Mucosa of descending colon (tissue), 3 donors: ENCODE measurements at regions not wholly inside any gene's neighbourhood (a gene's known extent, or its start where the extent isn't known, plus 50 kb on each side); places are given as distances from the start of the nearest gene placed in this dataset.

Experiments used
- ATAC-seq: fragments of 200-7000 bp; cut with Tn5 transposase; one replicate; pipeline ENCODE4 v1.9.1; 2020; ENCODE audit warnings: mild to moderate bottlenecking, moderate library complexity
- DNase-seq, 3 donors: peaks; one replicate each; pipeline ENCODE4 v3.0.0-alpha.2; 2020
- H3K36me3 ChIP-seq: fragments of 200-600 bp; one replicate; pipeline ENCODE4 v1.8.0; 2021; ENCODE audit warnings: low read depth, mild to moderate bottlenecking
- H3K4me1 ChIP-seq: fragments of 200-600 bp; one replicate; pipeline ENCODE4 v1.8.0; 2021; ENCODE audit warnings: low read depth, mild to moderate bottlenecking
- H3K4me3 ChIP-seq: fragments of 200-600 bp; one replicate; pipeline ENCODE4 v1.8.0; 2021; ENCODE audit warnings: mild to moderate bottlenecking
- H3K9me3 ChIP-seq: fragments of 200-600 bp; one replicate; pipeline ENCODE4 v1.8.0; 2021; ENCODE audit warnings: mild to moderate bottlenecking
- CTCF ChIP-seq: fragments of 200-600 bp; IDR thresholded peaks from one replicate; pipeline ENCODE4 v1.8.0; 2022; ENCODE audit warnings: antibody characterized with exemption, mild to moderate bottlenecking
- intact Hi-C, 2 donors: fragments of 100-400 bp; cut with DNase I in 1 of 2; cut with micrococcal nuclease in 1 of 2; formaldehyde crosslinking; loops; one replicate each; pipeline versions ENCODE4 v1.11.0 to v1.11.1; 2022; cut with DNase I, micrococcal nuclease
- donor health status: DM: no; HTN: no; CAD: no; lungs with moderate emphysema.
- donor health status: DM: no; HTN: no; CAD: no.
- donor health status: DM: no; HTN: yes; CAD: no.

GRCh38 chr17:52283872-52284271 is 125.4 kb upstream of the CA10 start:
- Histone ChIP-seq H3K36me3 (no peaks in the 10 kb centered on the region), H3K4me1 (no peaks in the 10 kb centered on the region), H3K4me3 (no peak overlapping the region), H3K9me3 (no peaks in the 10 kb centered on the region)
- TF ChIP-seq CTCF: no peak
- intact Hi-C loops: no loop called here
- DNase-seq: no peak
- no peak for ATAC-seq

GRCh38 chr17:52276381-52277008 is 118.0 kb upstream of the CA10 start:
- no peak for TF ChIP-seq CTCF
- no peak for DNase-seq
- intact Hi-C loops: no loop called here
- Histone ChIP-seq H3K4me1 (no peaks in the 10 kb centered on the region), H3K36me3 (no peaks in the 10 kb centered on the region), H3K9me3 (no peaks in the 10 kb centered on the region), H3K4me3 (no peak overlapping the region)
- ATAC-seq: no peak

- no peaks in the 10 kb centered on the region for H3K9me3 ChIP-seq
- H3K36me3 ChIP-seq: no peaks in the 10 kb centered on the region
- intact Hi-C loops: no loop called here
- no peak for ATAC-seq
- DNase-seq: no peak
- no peaks in the 10 kb centered on the region for H3K4me1 ChIP-seq
- H3K4me3 ChIP-seq: no peak overlapping the region
- TF ChIP-seq CTCF: no peak
These were observed 113.3 kb upstream of the CA10 start for GRCh38 chr17:52271781-52272180.

GRCh38 chr17:52255347-52255746 is 96.8 kb upstream of the CA10 start:
- TF ChIP-seq CTCF: no peak
- Histone ChIP-seq H3K36me3 (no peaks in the 10 kb centered on the region), H3K9me3 (no peaks in the 10 kb centered on the region), H3K4me3 (no peak overlapping the region), H3K4me1 (no peaks in the 10 kb centered on the region)
- ATAC-seq (no peak), DNase-seq (no peak)
- intact Hi-C loops: no loop called here

GRCh38 chr17:52244689-52245088 is 86.2 kb upstream of the CA10 start:
- Histone ChIP-seq H3K9me3 (no peaks in the 10 kb centered on the region), H3K4me1 (no peaks in the 10 kb centered on the region), H3K4me3 (no peak overlapping the region), H3K36me3 (no peaks in the 10 kb centered on the region)
- no peak for DNase-seq
- intact Hi-C loops: no loop called here
- no peak for TF ChIP-seq CTCF
- ATAC-seq: no peak

GRCh38 chr17:52242268-52242667 is 83.8 kb upstream of the CA10 start:
- intact Hi-C loops: no loop called here
- H3K4me3 ChIP-seq: no peak overlapping the region
- H3K9me3 ChIP-seq: no peaks in the 10 kb centered on the region
- H3K36me3 ChIP-seq: no peaks in the 10 kb centered on the region
- ATAC-seq (no peak), DNase-seq (no peak)
- TF ChIP-seq CTCF: no peak
- no peaks in the 10 kb centered on the region for H3K4me1 ChIP-seq
